ENCODE measurements at regions not wholly inside any gene's neighbourhood (a gene's known extent, or its start where the extent isn't known, plus 50 kb on each side); places are given as distances from the start of the nearest gene placed in this dataset.

DNA sequence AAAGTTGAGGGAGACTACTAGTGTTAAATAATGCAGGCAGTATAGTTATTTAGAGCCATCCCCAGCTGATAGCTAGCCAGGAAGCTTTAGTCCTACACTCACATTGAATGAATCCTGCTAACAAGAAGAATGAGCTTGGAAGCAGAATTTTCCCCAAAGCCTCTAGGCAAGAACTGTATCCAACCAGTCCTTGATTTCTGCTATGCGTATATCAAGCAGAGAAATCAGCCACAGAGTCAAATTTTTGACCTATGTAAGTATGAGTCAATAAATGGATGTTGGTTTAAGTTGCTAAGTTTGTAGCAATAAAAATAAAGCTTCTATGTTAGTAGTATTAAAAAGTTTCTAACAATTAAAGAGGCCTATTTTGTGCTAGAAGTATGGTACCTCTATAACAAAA, 672.1 kb upstream of the CHD1 start:
- H3K4me3 Mint-ChIP-seq: no peak overlapping the region
- CTCF ChIA-PET: no interaction called here
- POLR2A ChIA-PET: no interaction called here
- Histone ChIP-seq H3K27ac (ENCODE audit: low read length in 2 of 2) (no peak overlapping the region), H3K9ac (ENCODE audit: low read length) (no peak overlapping the region), H2AFZ (ENCODE audit: insufficient read depth, low read depth, low read length, poor library complexity, severe bottlenecking) (no peak overlapping the region), H3K27me3 (replicated peaks in 1 of 4; ENCODE audit: control extremely low read depth in 1 of 4, control insufficient read depth in 3 of 4, insufficient read depth in 4 of 4, low read length in 3 of 4) (no peaks in the 10 kb centered on the region), H3K36me3 (replicated peaks in 1 of 2; ENCODE audit: control extremely low read depth in 1 of 2, control insufficient read depth in 1 of 2, extremely low read depth in 1 of 2, insufficient read depth in 2 of 2, low read length in 1 of 2) (no peaks in the 10 kb centered on the region), H3K4me3 (ENCODE audit: control extremely low read depth in 1 of 5, extremely low read depth in 1 of 5, insufficient read depth in 1 of 5, low read depth in 2 of 5, low read length in 4 of 5) (no peak overlapping the region), H4K20me1 (ENCODE audit: control insufficient read depth, insufficient read depth, low read length, poor library complexity, severe bottlenecking) (no peaks in the 10 kb centered on the region), H3K9me3 (ENCODE audit: control extremely low read depth in 1 of 3, control insufficient read depth in 2 of 3, insufficient read depth in 1 of 3, low read length in 2 of 3) (no peaks in the 10 kb centered on the region), H3K4me2 (replicated peaks; ENCODE audit: low read depth, low read length, poor library complexity, severe bottlenecking) (no peak overlapping the region), H3K79me2 (ENCODE audit: control insufficient read depth, insufficient read depth, low read length) (no peaks in the 10 kb centered on the region), H3K4me1 (ENCODE audit: control insufficient read depth in 2 of 2, insufficient read depth in 2 of 2, low read length in 2 of 2) (no peaks in the 10 kb centered on the region)
- ATAC-seq (ENCODE audit: low read depth): no peak
- WGBS (ENCODE audit: insufficient coverage): no CpG with 5 or more reads among the region's 1 CpG
- H3K27me3 Mint-ChIP-seq: no peaks in the 10 kb centered on the region
- H3K4me1 Mint-ChIP-seq: no peaks in the 10 kb centered on the region
- DNase-seq: no peak
- no peak overlapping the region for H3K27ac Mint-ChIP-seq
- peaks cover 2% of the 10 kb centered on the region for H3K9me3 Mint-ChIP-seq (ENCODE audit: insufficient read depth)
- TF ChIP-seq CTCF (IDR thresholded peaks at IDR 0.05) (no peak), EZH2 (IDR thresholded peaks at IDR 0.05; ENCODE audit: borderline replicate concordance, insufficient read depth, low read depth, low read length, poor library complexity, severe bottlenecking) (no peak)
- intact Hi-C loops (cut with micrococcal nuclease): no loop called here

GRCh38 chr5:99590806-99591205, 662.0 kb upstream of the CHD1 start:
- ChIA-PET POLR2A (no interaction called here), CTCF (no interaction called here)
- H4K20me1 ChIP-seq (ENCODE audit: control insufficient read depth, insufficient read depth, low read length, poor library complexity, severe bottlenecking): no peaks in the 10 kb centered on the region
- H2AFZ ChIP-seq (ENCODE audit: insufficient read depth, low read depth, low read length, poor library complexity, severe bottlenecking): no peak overlapping the region
- no peaks in the 10 kb centered on the region for H3K36me3 ChIP-seq (replicated peaks in 1 of 2; ENCODE audit: control extremely low read depth in 1 of 2, control insufficient read depth in 1 of 2, extremely low read depth in 1 of 2, insufficient read depth in 2 of 2, low read length in 1 of 2)
- TF ChIP-seq CTCF (IDR thresholded peaks at IDR 0.05): no peak
- TF ChIP-seq EZH2 (IDR thresholded peaks at IDR 0.05; ENCODE audit: borderline replicate concordance, insufficient read depth, low read depth, low read length, poor library complexity, severe bottlenecking): no peak
- Mint-ChIP-seq H3K9me3 (ENCODE audit: insufficient read depth) (no peaks in the 10 kb centered on the region), H3K4me3 (no peak overlapping the region), H3K27me3 (no peaks in the 10 kb centered on the region), H3K27ac (no peak overlapping the region), H3K4me1 (no peaks in the 10 kb centered on the region)
- no peak overlapping the region for H3K4me2 ChIP-seq (replicated peaks; ENCODE audit: low read depth, low read length, poor library complexity, severe bottlenecking)
- ATAC-seq (ENCODE audit: low read depth): no peak
- H3K27me3 ChIP-seq (replicated peaks in 1 of 4; ENCODE audit: control extremely low read depth in 1 of 4, control insufficient read depth in 3 of 4, insufficient read depth in 4 of 4, low read length in 3 of 4): no peaks in the 10 kb centered on the region
- peaks cover 0 to 3% (median 0%) of the 10 kb centered on the region in 3 donors for H3K9me3 ChIP-seq (ENCODE audit: control extremely low read depth in 1 of 3, control insufficient read depth in 2 of 3, insufficient read depth in 1 of 3, low read length in 2 of 3)
- H3K79me2 ChIP-seq (ENCODE audit: control insufficient read depth, insufficient read depth, low read length): no peaks in the 10 kb centered on the region
- H3K9ac ChIP-seq (ENCODE audit: low read length): no peak overlapping the region
- WGBS (ENCODE audit: insufficient coverage): no CpG with 5 or more reads among the region's 1 CpG
- intact Hi-C loops (cut with micrococcal nuclease): no loop called here
- no peak for DNase-seq
- H3K27ac ChIP-seq (ENCODE audit: low read length in 2 of 2): no peak overlapping the region
- no peak overlapping the region for H3K4me3 ChIP-seq (ENCODE audit: control extremely low read depth in 1 of 5, extremely low read depth in 1 of 5, insufficient read depth in 1 of 5, low read depth in 2 of 5, low read length in 4 of 5)
- H3K4me1 ChIP-seq (ENCODE audit: control insufficient read depth in 2 of 2, insufficient read depth in 2 of 2, low read length in 2 of 2): no peaks in the 10 kb centered on the region

All from B cell (primary cell).